Gastroesophageal sphincter (tissue), 3 donors: ENCODE measurements at regions not wholly inside any gene's neighbourhood (a gene's known extent, or its start where the extent isn't known, plus 50 kb on each side); places are given as distances from the start of the nearest gene placed in this dataset.

ENCODE experiments used
- POLR2A ChIP-seq, 2 donors: fragments of 450-650 bp; IDR thresholded peaks; one replicate each; pipeline ENCODE4 v1.6.1; 2017; ENCODE audit warnings: antibody characterized with exemption in 2 of 2, mild to moderate bottlenecking in 2 of 2, moderate library complexity in 1 of 2
- TF ChIP-seq, protein P1 (sequence below), 4 experiments: fragments of 200-600 bp in 2 of 4; fragments of 450-650 bp in 2 of 4; sonication (generic) in 1 of 4; IDR thresholded peaks; one replicate each; pipeline ENCODE4 v1.5.1; 2017 to 2019; ENCODE audit warnings: antibody characterized with exemption in 4 of 4, mild to moderate bottlenecking in 2 of 4, moderate library complexity in 2 of 4

GRCh38 chr2:219828127-219828526, 200.7 kb downstream of the SLC4A3 start:
- TF ChIP-seq POLR2A (IDR thresholded peaks at IDR 0.05): no peak
- TF ChIP-seq, protein P1, sequence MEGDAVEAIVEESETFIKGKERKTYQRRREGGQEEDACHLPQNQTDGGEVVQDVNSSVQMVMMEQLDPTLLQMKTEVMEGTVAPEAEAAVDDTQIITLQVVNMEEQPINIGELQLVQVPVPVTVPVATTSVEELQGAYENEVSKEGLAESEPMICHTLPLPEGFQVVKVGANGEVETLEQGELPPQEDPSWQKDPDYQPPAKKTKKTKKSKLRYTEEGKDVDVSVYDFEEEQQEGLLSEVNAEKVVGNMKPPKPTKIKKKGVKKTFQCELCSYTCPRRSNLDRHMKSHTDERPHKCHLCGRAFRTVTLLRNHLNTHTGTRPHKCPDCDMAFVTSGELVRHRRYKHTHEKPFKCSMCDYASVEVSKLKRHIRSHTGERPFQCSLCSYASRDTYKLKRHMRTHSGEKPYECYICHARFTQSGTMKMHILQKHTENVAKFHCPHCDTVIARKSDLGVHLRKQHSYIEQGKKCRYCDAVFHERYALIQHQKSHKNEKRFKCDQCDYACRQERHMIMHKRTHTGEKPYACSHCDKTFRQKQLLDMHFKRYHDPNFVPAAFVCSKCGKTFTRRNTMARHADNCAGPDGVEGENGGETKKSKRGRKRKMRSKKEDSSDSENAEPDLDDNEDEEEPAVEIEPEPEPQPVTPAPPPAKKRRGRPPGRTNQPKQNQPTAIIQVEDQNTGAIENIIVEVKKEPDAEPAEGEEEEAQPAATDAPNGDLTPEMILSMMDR (IDR thresholded peaks at IDR 0.05): no peak
